HFFc6 (cell line): ENCODE measurements at regions not wholly inside any gene's neighbourhood (a gene's known extent, or its start where the extent isn't known, plus 50 kb on each side); places are given as distances from the start of the nearest gene placed in this dataset.
A peak's percentile ranks its signal among the peaks of the same experiment; 100 is the strongest.
"Not testable (repeated sequence)": the region's sequence is repeated elsewhere in the genome, so short reads cannot be mapped to it uniquely, and the experiment has no call there.

Experiments
- DNase-seq: peaks from one replicate; pipeline ENCODE4 v3.0.0-alpha.2; 2018
- H3K27ac Mint-ChIP-seq: 2 replicates; pipeline ENCODE4 v1.8.0; 2020; ENCODE audit warnings: mild to moderate bottlenecking, mixed read lengths
- H3K27me3 Mint-ChIP-seq: 2 replicates; pipeline ENCODE4 v1.8.0; 2021; ENCODE audit warnings: mild to moderate bottlenecking, moderate library complexity, mixed read lengths; ENCODE audit not compliant: insufficient read depth
- H3K36me3 Mint-ChIP-seq: 2 replicates; pipeline ENCODE4 v1.8.0; 2021; ENCODE audit warnings: low read depth, mixed read lengths
- H3K4me1 Mint-ChIP-seq: 2 replicates; pipeline ENCODE4 v1.8.0; 2020; ENCODE audit warnings: low read depth, mixed read lengths
- H3K4me3 Mint-ChIP-seq: 2 replicates; pipeline ENCODE4 v1.8.0; 2020; ENCODE audit warnings: mild to moderate bottlenecking, moderate library complexity, mixed read lengths
- H3K9me3 Mint-ChIP-seq: 2 replicates; pipeline ENCODE4 v1.8.0; 2020; ENCODE audit warnings: mild to moderate bottlenecking, mixed read lengths
- CTCF ChIP-seq: fragments of 200-600 bp; sonication (generic); IDR thresholded peaks from 2 replicates; pipeline ENCODE4 v1.5.0; 2021; ENCODE audit warnings: antibody characterized with exemption, mild to moderate bottlenecking

- Mint-ChIP-seq H3K4me3 (no peak overlapping the region), H3K36me3 (no peaks in the 10 kb centered on the region), H3K27me3 (no peaks in the 10 kb centered on the region), H3K27ac (no peak overlapping the region), H3K9me3 (no peaks in the 10 kb centered on the region), H3K4me1 (no peaks in the 10 kb centered on the region)
- no peak for DNase-seq
- TF ChIP-seq CTCF, result no peak
Observed at GRCh38 chr13:37510441-37510840, 88.1 kb downstream of the POSTN start.

- H3K27me3 Mint-ChIP-seq, result no peaks in the 10 kb centered on the region
- no peak for TF ChIP-seq CTCF
- no peaks in the 10 kb centered on the region for H3K36me3 Mint-ChIP-seq
- no peak overlapping the region for H3K4me3 Mint-ChIP-seq
- no peak for DNase-seq
- peaks cover 24% of the 10 kb centered on the region for H3K4me1 Mint-ChIP-seq
- no peaks in the 10 kb centered on the region for H3K9me3 Mint-ChIP-seq
- no peak overlapping the region for H3K27ac Mint-ChIP-seq
Observed at GRCh38 chr13:37505531-37505930, 93.0 kb downstream of the POSTN start.

GRCh38 chr13:37504251-37504650 is 94.3 kb downstream of the POSTN start:
- no peak overlapping the region for H3K27ac Mint-ChIP-seq

GRCh38 chr13:37503287-37503686 is 95.3 kb downstream of the POSTN start:
- Mint-ChIP-seq H3K36me3 (no peaks in the 10 kb centered on the region), H3K27me3 (no peaks in the 10 kb centered on the region), H3K4me3 (no peak overlapping the region), H3K9me3 (no peaks in the 10 kb centered on the region), H3K27ac (no peak overlapping the region), H3K4me1 (peaks cover 39% of the 10 kb centered on the region)
- DNase-seq, result no peak
- no peak for TF ChIP-seq CTCF

More at GRCh38 chr13:37504251-37504650, 94.3 kb downstream of the POSTN start:
- H3K27me3 Mint-ChIP-seq, result no peaks in the 10 kb centered on the region
- H3K4me1 Mint-ChIP-seq, result peaks cover 33% of the 10 kb centered on the region
- H3K36me3 Mint-ChIP-seq, result no peaks in the 10 kb centered on the region
- H3K9me3 Mint-ChIP-seq, result no peaks in the 10 kb centered on the region
- TF ChIP-seq CTCF, result no peak
- DNase-seq, result no peak
- no peak overlapping the region for H3K4me3 Mint-ChIP-seq

GRCh38 chr13:37502303-37502993 is 96.1 kb downstream of the POSTN start:
- peak; percentile 16 for DNase-seq
- H3K4me3 Mint-ChIP-seq, H3K9me3 Mint-ChIP-seq, H3K27me3 Mint-ChIP-seq, H3K36me3 Mint-ChIP-seq: not testable (repeated sequence)
- peaks cover 39% of the 10 kb centered on the region for H3K4me1 Mint-ChIP-seq
- H3K27ac Mint-ChIP-seq, result peak overlapping the region; percentile 19; the same call in 1 of the 2 replicates

- no peaks in the 10 kb centered on the region for H3K36me3 Mint-ChIP-seq
- H3K9me3 Mint-ChIP-seq, result no peaks in the 10 kb centered on the region
- no peaks in the 10 kb centered on the region for H3K27me3 Mint-ChIP-seq
- peak overlapping the region; percentile 28; the same call in 1 of the 2 replicates for H3K4me3 Mint-ChIP-seq
- no peak for TF ChIP-seq CTCF
- H3K27ac Mint-ChIP-seq, result peak overlapping the region; percentile 21; the same call in 1 of the 2 replicates
- DNase-seq, result no peak
- peaks cover 45% of the 10 kb centered on the region for H3K4me1 Mint-ChIP-seq
Observed at GRCh38 chr13:37501187-37501586, 97.4 kb downstream of the POSTN start.
